ENCODE measurements at regions not wholly inside any gene's neighbourhood (a gene's known extent, or its start where the extent isn't known, plus 50 kb on each side); places are given as distances from the start of the nearest gene placed in this dataset.

DNA sequence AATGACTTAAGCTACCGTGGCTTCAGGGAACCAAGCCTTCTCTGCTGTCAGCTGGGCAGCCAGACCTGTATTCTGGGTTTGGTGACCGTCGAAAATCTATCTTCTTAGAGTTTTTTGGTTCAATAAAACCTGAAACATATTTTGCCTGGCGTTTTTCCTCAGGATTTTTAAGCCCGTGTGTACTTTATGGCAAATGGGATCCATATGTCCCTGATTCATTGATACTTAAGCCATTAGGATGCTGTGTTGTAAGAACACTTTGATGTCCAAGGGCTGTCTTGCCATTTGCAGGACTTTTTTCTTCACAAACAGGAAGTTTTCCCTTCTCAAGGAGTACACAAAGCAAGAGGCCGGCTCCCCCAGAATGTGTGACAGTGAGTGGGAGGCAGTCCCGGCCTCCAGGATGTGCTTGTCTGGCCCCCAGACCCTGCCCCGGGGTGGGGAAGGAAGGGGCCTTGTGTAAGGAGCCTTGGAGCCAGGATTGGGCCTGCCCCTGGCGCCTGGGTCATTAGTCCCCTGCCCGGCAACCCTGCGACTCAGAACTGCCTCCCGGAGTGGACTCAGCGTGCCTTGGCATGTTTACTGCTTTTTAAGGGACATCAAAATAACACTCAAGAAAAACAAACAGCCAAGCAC, 83.4 kb upstream of the SMIM23 start:
- WGBS (ENCODE audit: low lambda C conversion rate): 4% methylated on average over 7 of the region's 13 CpGs
- CTCF ChIA-PET (ENCODE audit: low intra/inter-chr PET ratio, low total read pairs): no interaction called here
- no peaks in the 10 kb centered on the region for H4K20me1 ChIP-seq (ENCODE audit: insufficient read depth, low read length)

DNA sequence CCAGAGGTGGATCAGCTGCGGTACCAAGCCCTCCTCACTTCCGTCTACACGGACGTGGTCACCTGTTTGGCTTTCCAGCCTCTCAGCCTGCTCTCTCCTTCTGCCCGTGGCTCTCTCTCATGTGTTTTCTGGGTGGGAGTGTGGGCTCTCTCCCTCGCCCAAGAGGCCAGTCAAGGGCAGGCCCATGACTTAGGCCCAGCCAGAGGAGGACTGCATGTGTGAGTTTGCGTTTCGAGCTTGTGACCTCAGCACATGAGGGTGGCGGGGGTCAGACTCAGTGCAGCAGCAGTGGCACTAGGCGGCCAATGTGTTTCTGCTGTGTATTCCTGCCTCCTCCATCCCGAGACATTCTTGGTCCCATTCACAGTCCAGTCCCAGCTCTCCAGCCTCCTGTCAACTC, 82.5 kb upstream of the SMIM23 start:
- Histone ChIP-seq H3K4me2 (ENCODE audit: low read depth, low read length) (no peak overlapping the region), H3K4me3 (replicated peaks in 1 of 3; ENCODE audit: insufficient read depth in 1 of 3, low read depth in 2 of 3, low read length in 3 of 3) (no peak overlapping the region), H3K36me3 (replicated peaks in 1 of 2; ENCODE audit: control insufficient read depth in 1 of 2, insufficient read depth in 2 of 2, low read length in 2 of 2) (no peaks in the 10 kb centered on the region), H2AFZ (ENCODE audit: low read length) (no peak overlapping the region), H4K20me1 (ENCODE audit: insufficient read depth, low read length) (no peaks in the 10 kb centered on the region), H3K4me1 (ENCODE audit: insufficient read depth, low read length) (no peaks in the 10 kb centered on the region), H3K9me3 (ENCODE audit: low read length) (no peaks in the 10 kb centered on the region), H3K79me2 (ENCODE audit: insufficient read depth, low read length) (no peaks in the 10 kb centered on the region), H3K9ac (ENCODE audit: insufficient read depth, low read depth, low read length) (no peak overlapping the region), H3K27me3 (ENCODE audit: control insufficient read depth in 1 of 2, insufficient read depth in 2 of 2, low read length in 2 of 2) (peaks cover 0 to 52% of the 10 kb centered on the region in 2 experiments; a peak in 3 of 5 replicates), H3K27ac (ENCODE audit: extremely low read length, insufficient read depth, low read length) (no peak overlapping the region)
- WGBS (ENCODE audit: low lambda C conversion rate): 21% methylated on average over 7 of the region's 11 CpGs
- intact Hi-C loops (cut with micrococcal nuclease; ENCODE audit: unreplicated experiment) (no loop called here), in situ Hi-C loops (cut with HindIII; ENCODE audit: extremely low pct_ligation_motif_present, low pct_unique_long_range_greater_than_20kb) (no loop called here)
- ATAC-seq (no peak), DNase-seq (ENCODE audit: low spot score) (no peak), FAIRE-seq (no peak)
- ChIA-PET CTCF (ENCODE audit: low intra/inter-chr PET ratio, low total read pairs) (no interaction called here), POLR2A (no interaction called here)
- BruUV-seq (replicated peaks): no TSS peak
- TF ChIP-seq ZNF121 (CRISPR knock-in tag; IDR thresholded peaks at IDR 0.05): no peak
- no peak for TF ChIP-seq ZNF205 (CRISPR knock-in tag; IDR thresholded peaks at IDR 0.05)
- TF ChIP-seq, protein P1, sequence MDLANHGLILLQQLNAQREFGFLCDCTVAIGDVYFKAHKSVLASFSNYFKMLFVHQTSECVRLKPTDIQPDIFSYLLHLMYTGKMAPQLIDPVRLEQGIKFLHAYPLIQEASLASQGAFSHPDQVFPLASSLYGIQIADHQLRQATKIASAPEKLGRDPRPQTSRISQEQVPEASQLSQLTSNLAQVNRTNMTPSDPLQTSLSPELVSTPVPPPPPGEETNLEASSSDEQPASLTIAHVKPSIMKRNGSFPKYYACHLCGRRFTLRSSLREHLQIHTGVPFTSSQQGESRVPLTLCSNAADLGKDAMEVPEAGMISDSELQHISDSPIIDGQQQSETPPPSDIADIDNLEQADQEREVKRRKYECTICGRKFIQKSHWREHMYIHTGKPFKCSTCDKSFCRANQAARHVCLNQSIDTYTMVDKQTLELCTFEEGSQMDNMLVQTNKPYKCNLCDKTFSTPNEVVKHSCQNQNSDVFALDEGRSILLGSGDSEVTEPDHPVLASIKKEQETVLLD (CRISPR knock-in tag; IDR thresholded peaks at IDR 0.05; ENCODE audit: low read depth): no peak
- TF ChIP-seq ZNF605 (CRISPR knock-in tag; IDR thresholded peaks at IDR 0.05): no peak
- no peak for TF ChIP-seq MTF1 (CRISPR knock-in tag; IDR thresholded peaks at IDR 0.05)
- TF ChIP-seq ZBTB21 (CRISPR knock-in tag; IDR thresholded peaks at IDR 0.05): no peak
- TF ChIP-seq, protein P2, sequence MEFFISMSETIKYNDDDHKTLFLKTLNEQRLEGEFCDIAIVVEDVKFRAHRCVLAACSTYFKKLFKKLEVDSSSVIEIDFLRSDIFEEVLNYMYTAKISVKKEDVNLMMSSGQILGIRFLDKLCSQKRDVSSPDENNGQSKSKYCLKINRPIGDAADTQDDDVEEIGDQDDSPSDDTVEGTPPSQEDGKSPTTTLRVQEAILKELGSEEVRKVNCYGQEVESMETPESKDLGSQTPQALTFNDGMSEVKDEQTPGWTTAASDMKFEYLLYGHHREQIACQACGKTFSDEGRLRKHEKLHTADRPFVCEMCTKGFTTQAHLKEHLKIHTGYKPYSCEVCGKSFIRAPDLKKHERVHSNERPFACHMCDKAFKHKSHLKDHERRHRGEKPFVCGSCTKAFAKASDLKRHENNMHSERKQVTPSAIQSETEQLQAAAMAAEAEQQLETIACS (CRISPR knock-in tag; IDR thresholded peaks at IDR 0.05): no peak
- no peak for TF ChIP-seq CENPX (CRISPR knock-in tag; IDR thresholded peaks at IDR 0.05)
- TF ChIP-seq CCDC6 (CRISPR knock-in tag; IDR thresholded peaks at IDR 0.05): no peak

More for the DNA sequence above, 83.4 kb upstream of the SMIM23 start:
- no peak for TF ChIP-seq ZNF317 (CRISPR knock-in tag; IDR thresholded peaks at IDR 0.05)
- TF ChIP-seq, protein P3, sequence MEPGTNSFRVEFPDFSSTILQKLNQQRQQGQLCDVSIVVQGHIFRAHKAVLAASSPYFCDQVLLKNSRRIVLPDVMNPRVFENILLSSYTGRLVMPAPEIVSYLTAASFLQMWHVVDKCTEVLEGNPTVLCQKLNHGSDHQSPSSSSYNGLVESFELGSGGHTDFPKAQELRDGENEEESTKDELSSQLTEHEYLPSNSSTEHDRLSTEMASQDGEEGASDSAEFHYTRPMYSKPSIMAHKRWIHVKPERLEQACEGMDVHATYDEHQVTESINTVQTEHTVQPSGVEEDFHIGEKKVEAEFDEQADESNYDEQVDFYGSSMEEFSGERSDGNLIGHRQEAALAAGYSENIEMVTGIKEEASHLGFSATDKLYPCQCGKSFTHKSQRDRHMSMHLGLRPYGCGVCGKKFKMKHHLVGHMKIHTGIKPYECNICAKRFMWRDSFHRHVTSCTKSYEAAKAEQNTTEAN (CRISPR knock-in tag; conservative IDR thresholded peaks at IDR 0.05): no peak
- TF ChIP-seq, protein P4, sequence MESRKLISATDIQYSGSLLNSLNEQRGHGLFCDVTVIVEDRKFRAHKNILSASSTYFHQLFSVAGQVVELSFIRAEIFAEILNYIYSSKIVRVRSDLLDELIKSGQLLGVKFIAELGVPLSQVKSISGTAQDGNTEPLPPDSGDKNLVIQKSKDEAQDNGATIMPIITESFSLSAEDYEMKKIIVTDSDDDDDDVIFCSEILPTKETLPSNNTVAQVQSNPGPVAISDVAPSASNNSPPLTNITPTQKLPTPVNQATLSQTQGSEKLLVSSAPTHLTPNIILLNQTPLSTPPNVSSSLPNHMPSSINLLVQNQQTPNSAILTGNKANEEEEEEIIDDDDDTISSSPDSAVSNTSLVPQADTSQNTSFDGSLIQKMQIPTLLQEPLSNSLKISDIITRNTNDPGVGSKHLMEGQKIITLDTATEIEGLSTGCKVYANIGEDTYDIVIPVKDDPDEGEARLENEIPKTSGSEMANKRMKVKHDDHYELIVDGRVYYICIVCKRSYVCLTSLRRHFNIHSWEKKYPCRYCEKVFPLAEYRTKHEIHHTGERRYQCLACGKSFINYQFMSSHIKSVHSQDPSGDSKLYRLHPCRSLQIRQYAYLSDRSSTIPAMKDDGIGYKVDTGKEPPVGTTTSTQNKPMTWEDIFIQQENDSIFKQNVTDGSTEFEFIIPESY (CRISPR knock-in tag; IDR thresholded peaks at IDR 0.05): no peak
- in situ Hi-C loops (cut with HindIII; ENCODE audit: extremely low pct_ligation_motif_present, low pct_unique_long_range_greater_than_20kb): no loop called here
- H3K79me2 ChIP-seq (ENCODE audit: insufficient read depth, low read length): no peaks in the 10 kb centered on the region
- DNase-seq (ENCODE audit: low spot score): no peak
- ATAC-seq: no peak
- no peaks in the 10 kb centered on the region for H3K4me1 ChIP-seq (ENCODE audit: insufficient read depth, low read length)
- FAIRE-seq: no peak
- no peak overlapping the region for H3K4me2 ChIP-seq (ENCODE audit: low read depth, low read length)
- no peaks in the 10 kb centered on the region for H3K9me3 ChIP-seq (ENCODE audit: low read length)
- POLR2A ChIA-PET: no interaction called here
- intact Hi-C loops (cut with micrococcal nuclease; ENCODE audit: unreplicated experiment): no loop called here
- H3K27ac ChIP-seq (ENCODE audit: extremely low read length, insufficient read depth, low read length): no peak overlapping the region
- H3K4me3 ChIP-seq (replicated peaks in 1 of 3; ENCODE audit: insufficient read depth in 1 of 3, low read depth in 2 of 3, low read length in 3 of 3): no peak overlapping the region
- BruUV-seq (replicated peaks): no TSS peak
- peaks cover 0 to 61% of the 10 kb centered on the region in 2 experiments; a peak in 4 of 5 replicates for H3K27me3 ChIP-seq (ENCODE audit: control insufficient read depth in 1 of 2, insufficient read depth in 2 of 2, low read length in 2 of 2)
- no peak overlapping the region for H2AFZ ChIP-seq (ENCODE audit: low read length)
- no peak overlapping the region for H3K9ac ChIP-seq (ENCODE audit: insufficient read depth, low read depth, low read length)
- no peaks in the 10 kb centered on the region for H3K36me3 ChIP-seq (replicated peaks in 1 of 2; ENCODE audit: control insufficient read depth in 1 of 2, insufficient read depth in 2 of 2, low read length in 2 of 2)

All from HepG2 (cell line).